COLO668 (cell line): ENCODE measurements at regions not wholly inside any gene's neighbourhood (a gene's known extent, or its start where the extent isn't known, plus 50 kb on each side); places are given as distances from the start of the nearest gene placed in this dataset.
"Not testable (repeated sequence)": the region's sequence is repeated elsewhere in the genome, so short reads cannot be mapped to it uniquely, and the experiment has no call there.

Experiments
- DNase-seq: peaks from one replicate; lab custom pipeline; 2025; ENCODE audit not compliant: unreplicated experiment; lab: John Stamatoyannopoulos, UW

GRCh38 chr4:64216741-64217140 is 192.5 kb downstream of the TECRL start:
- no peak for DNase-seq

GRCh38 chr4:64205376-64205775 is 203.9 kb downstream of the TECRL start:
- no peak for DNase-seq

GRCh38 chr4:64200001-64200555 is 209.2 kb downstream of the TECRL start:
- DNase-seq: no peak

GRCh38 chr4:64195582-64195981 is 213.7 kb downstream of the TECRL start:
- no peak for DNase-seq

- DNase-seq: no peak
Observed at GRCh38 chr4:64192731-64193412, 216.4 kb downstream of the TECRL start.

GRCh38 chr4:64174247-64174882 is 234.9 kb downstream of the TECRL start:
- DNase-seq: no peak

- DNase-seq: no peak
Observed at GRCh38 chr4:64166365-64166764, 242.9 kb downstream of the TECRL start.

- DNase-seq: peak; percentile 38
Observed at GRCh38 chr4:64158648-64159326, 250.5 kb downstream of the TECRL start.

- no peak for DNase-seq
Observed at GRCh38 chr4:64157397-64157796, 251.9 kb downstream of the TECRL start.

- DNase-seq: no peak
Observed at GRCh38 chr4:64156253-64156652, 253.0 kb downstream of the TECRL start.

GRCh38 chr4:64146030-64146429 is 263.2 kb downstream of the TECRL start:
- DNase-seq: no peak

GRCh38 chr4:64144994-64145393 is 264.3 kb downstream of the TECRL start:
- no peak for DNase-seq

GRCh38 chr4:64130907-64131306 is 278.3 kb downstream of the TECRL start:
- DNase-seq: no peak

- DNase-seq: no peak
Observed at GRCh38 chr4:64125354-64125753, 283.9 kb downstream of the TECRL start.

- DNase-seq: no peak
Observed at GRCh38 chr4:64121803-64122202, 287.4 kb downstream of the TECRL start.

- no peak for DNase-seq
Observed at GRCh38 chr4:64105903-64106302, 303.3 kb downstream of the TECRL start.

- no peak for DNase-seq
Observed at GRCh38 chr4:64095398-64095797, 313.9 kb downstream of the TECRL start.

GRCh38 chr4:64079316-64079715 is 329.9 kb downstream of the TECRL start:
- DNase-seq: no peak

GRCh38 chr4:64068096-64068495 is 341.2 kb downstream of the TECRL start:
- no peak for DNase-seq

GRCh38 chr4:64062991-64063390 is 346.3 kb downstream of the TECRL start:
- DNase-seq: no peak

GRCh38 chr4:64037033-64037432 is 372.2 kb downstream of the TECRL start:
- not testable (repeated sequence) for DNase-seq

GRCh38 chr4:64022560-64022959 is 386.7 kb downstream of the TECRL start:
- DNase-seq: no peak
